ENCODE measurements at regions not wholly inside any gene's neighbourhood (a gene's known extent, or its start where the extent isn't known, plus 50 kb on each side); places are given as distances from the start of the nearest gene placed in this dataset.
A peak's percentile ranks its signal among the peaks of the same experiment; 100 is the strongest.

- no peak overlapping the region for H3K4me3 ChIP-seq (ENCODE audit: low read length)
- DNase-seq (ENCODE audit: low read depth), result no peak
- TF ChIP-seq CTCF (conservative IDR thresholded peaks at IDR 0.05; ENCODE audit: low read length), result 0 out of 2 replicates have a peak, but pooled peaks have one; percentile 7
These were observed 277.5 kb upstream of the ZFP64 start for GRCh38 chr20:52469128-52469527.

- no peak for DNase-seq (ENCODE audit: low read depth)
- TF ChIP-seq CTCF (conservative IDR thresholded peaks at IDR 0.05; ENCODE audit: low read length), result no peak
- H3K4me3 ChIP-seq (ENCODE audit: low read length), result no peak overlapping the region
These were observed 274.4 kb upstream of the ZFP64 start for GRCh38 chr20:52465991-52466390.

- TF ChIP-seq CTCF (conservative IDR thresholded peaks at IDR 0.05; ENCODE audit: low read length), result no peak
- DNase-seq (ENCODE audit: low read depth), result no peak
- H3K4me3 ChIP-seq (ENCODE audit: low read length), result no peak overlapping the region
These were observed 270.0 kb upstream of the ZFP64 start for GRCh38 chr20:52461582-52461981.

GRCh38 chr20:52459150-52459549, 267.6 kb upstream of the ZFP64 start:
- TF ChIP-seq CTCF (conservative IDR thresholded peaks at IDR 0.05; ENCODE audit: low read length), result no peak
- H3K4me3 ChIP-seq (ENCODE audit: low read length), result no peak overlapping the region
- no peak for DNase-seq (ENCODE audit: low read depth)

GRCh38 chr20:52457826-52458225, 266.2 kb upstream of the ZFP64 start:
- H3K4me3 ChIP-seq (ENCODE audit: low read length), result no peak overlapping the region
- DNase-seq (ENCODE audit: low read depth), result no peak
- TF ChIP-seq CTCF (conservative IDR thresholded peaks at IDR 0.05; ENCODE audit: low read length), result no peak

GRCh38 chr20:52454660-52455059, 263.1 kb upstream of the ZFP64 start:
- no peak overlapping the region for H3K4me3 ChIP-seq (ENCODE audit: low read length)
- peak; percentile 78 for DNase-seq (ENCODE audit: low read depth)
- no peak for TF ChIP-seq CTCF (conservative IDR thresholded peaks at IDR 0.05; ENCODE audit: low read length)

GRCh38 chr20:52448513-52449232, 257.1 kb upstream of the ZFP64 start:
- no peak for DNase-seq (ENCODE audit: low read depth)
- TF ChIP-seq CTCF (conservative IDR thresholded peaks at IDR 0.05; ENCODE audit: low read length), result no peak
- no peak overlapping the region for H3K4me3 ChIP-seq (ENCODE audit: low read length)

All from AG10803 (cell line).